GM21360 (cell line): ENCODE measurements at regions not wholly inside any gene's neighbourhood (a gene's known extent, or its start where the extent isn't known, plus 50 kb on each side); places are given as distances from the start of the nearest gene placed in this dataset.

Source experiments
- ATAC-seq: cut with Tn5 transposase; IDR thresholded peaks from one replicate; pipeline ENCODE4 v1.9.1; 2021; ENCODE audit warnings: mild to moderate bottlenecking, moderate library complexity; ENCODE audit not compliant: unreplicated experiment

DNA sequence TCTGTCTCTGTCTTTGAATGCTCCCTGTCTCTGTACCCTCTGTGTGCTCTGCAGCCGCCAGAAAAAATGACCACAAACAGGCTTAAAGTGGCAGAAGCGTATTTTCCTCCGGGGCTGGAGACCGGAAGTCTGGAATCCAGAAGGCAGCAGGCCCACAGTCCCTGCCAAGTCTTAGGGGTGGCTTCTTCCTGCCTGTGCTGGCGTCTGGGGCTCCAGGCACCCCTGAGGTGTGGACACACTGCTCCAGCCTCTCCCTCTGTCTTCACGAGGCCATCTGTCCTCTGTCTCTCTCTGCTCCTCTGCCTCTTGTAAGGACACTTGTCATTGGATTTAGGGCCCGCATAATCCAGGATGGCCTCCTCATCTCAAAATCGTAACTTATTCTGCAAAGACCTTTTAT is 298.4 kb upstream of the IRX4 start:
- no peak for ATAC-seq

GRCh38 chr5:2180456-2180855 is 297.7 kb upstream of the IRX4 start:
- no peak for ATAC-seq

GRCh38 chr5:2179861-2180260 is 297.1 kb upstream of the IRX4 start:
- ATAC-seq: no peak

- ATAC-seq: no peak
Measured at GRCh38 chr5:2178528-2178927, 295.8 kb upstream of the IRX4 start.

GRCh38 chr5:2178071-2178477 is 295.3 kb upstream of the IRX4 start:
- no peak for ATAC-seq

- no peak for ATAC-seq
Measured at GRCh38 chr5:2177244-2177643, 294.5 kb upstream of the IRX4 start.

DNA sequence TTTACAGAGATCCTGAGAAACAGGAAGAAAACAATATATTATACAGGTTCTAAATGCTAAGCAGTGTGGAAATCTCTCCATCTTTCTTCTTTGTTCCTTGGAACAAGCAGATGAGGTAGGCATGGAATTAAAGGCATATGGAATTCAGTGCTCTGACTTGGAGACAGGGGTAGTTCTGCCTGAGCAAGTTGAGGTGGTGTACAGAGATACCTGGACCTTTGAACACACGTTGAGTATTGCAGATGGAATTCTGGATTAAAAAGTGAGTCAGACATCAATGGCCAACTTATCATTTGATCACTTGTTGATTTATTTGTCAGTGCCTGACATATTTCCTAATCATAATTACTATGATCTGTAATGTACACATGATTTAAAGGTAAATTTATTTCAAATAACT is 293.9 kb upstream of the IRX4 start:
- ATAC-seq: no peak

DNA sequence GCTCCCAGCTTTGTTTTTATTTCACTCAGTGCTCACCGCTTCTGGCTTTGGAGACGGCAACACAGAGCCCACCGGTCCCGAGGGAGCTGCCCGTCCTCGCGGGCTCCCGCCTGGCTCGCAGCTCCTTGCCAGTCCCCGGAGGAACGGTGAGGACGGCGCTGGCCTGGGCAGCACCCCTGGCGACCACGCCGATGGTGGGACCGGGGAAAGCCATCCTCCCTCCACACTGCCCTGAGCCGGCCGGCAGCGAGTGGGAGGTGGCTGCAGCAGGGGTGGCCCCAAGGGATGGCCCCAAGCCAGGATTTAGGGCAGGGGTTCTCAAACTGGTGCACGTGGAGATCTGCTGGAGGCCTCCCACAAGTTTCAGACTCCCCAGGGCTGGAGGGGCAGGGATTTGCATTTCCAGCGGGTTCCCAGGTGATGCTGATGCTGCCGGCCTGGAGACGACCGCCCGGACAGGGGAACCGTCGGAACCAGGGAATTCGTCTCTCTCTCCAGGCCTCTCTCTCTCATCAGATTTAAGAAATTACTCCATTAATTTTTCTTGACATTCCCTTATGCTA is 293.2 kb upstream of the IRX4 start:
- ATAC-seq: no peak

DNA sequence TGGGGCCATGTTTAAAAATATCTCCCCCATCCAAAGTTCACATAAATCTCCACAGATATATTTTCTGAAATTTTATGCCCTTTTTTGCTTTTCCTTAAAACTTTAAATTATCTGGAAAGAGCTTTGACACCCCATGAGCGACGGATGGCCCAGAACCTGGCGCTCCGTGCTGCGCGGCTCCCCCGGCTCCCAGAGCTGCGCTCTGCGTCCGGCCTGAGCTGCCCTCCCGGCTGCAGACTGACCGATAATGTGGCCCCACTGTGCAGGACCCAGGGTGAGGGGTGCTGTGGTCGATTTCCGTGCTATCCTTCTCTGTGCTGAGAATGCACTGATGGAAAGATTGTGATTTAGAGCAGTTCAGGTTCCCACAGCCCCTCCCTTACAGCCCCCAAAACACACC is 292.3 kb upstream of the IRX4 start:
- no peak for ATAC-seq

DNA sequence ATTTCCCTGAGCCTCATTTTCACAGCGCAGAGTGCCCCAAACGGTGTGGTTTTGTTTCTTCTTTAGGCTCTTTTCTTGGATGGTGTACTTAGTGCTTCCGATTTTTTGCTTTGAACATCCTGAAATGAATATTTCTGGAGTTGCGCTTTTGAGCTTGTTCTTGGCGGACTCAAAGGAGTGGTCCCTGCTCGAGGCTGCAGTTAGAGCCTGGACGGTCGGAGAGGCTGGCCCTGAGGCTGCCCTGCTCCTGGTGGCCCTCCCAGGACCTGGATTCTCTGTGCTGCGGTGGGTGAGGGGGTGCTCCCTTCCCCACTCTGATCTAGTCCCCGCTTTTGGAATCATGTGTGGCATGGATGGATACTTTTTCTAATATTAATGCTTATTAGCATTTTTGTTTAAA is 291.8 kb upstream of the IRX4 start:
- ATAC-seq: no peak

GRCh38 chr5:2173151-2173834 is 290.6 kb upstream of the IRX4 start:
- no peak for ATAC-seq

DNA sequence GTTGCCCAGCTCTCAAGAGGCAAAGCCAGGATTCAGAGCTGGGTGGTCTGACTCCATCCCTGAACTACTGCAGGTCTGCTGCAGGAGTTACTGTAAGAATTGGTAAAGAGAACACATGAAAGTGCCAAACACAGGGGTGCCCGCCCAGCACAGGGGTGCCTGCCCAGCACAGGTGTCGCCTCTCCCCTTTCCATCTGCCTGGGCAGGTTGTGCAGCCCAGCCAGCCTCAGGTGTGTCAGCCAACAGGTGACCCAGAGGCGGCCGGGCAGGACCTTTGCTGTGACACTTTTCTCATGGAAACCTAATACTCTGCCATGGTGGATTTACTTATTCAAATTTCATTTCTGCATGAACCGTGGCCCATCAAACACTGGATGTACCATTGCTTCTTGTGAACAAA is 289.7 kb upstream of the IRX4 start:
- ATAC-seq: no peak

DNA sequence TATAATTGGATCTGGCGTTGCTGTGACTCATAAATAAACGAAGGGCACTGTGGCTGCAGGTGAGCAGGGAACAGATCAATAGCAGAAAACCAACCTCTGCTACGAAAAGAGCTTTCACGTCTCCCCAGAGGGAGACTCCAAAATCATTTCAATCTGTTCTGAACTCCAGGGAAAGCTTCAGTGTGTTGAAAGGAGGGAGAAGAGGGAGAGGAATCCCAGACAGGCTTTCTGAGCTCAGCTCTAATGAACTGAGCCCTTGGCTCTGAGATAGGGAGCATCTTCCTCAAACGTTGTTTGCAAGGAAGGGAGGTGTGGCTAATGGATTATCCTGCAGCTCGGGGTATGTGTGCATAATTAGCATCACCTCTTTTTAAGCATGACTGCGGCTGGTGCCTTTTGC is 288.0 kb upstream of the IRX4 start:
- no peak for ATAC-seq

GRCh38 chr5:2169850-2170760 is 287.4 kb upstream of the IRX4 start:
- no peak for ATAC-seq

- no peak for ATAC-seq
Measured at GRCh38 chr5:2169430-2169808, 286.7 kb upstream of the IRX4 start.

DNA sequence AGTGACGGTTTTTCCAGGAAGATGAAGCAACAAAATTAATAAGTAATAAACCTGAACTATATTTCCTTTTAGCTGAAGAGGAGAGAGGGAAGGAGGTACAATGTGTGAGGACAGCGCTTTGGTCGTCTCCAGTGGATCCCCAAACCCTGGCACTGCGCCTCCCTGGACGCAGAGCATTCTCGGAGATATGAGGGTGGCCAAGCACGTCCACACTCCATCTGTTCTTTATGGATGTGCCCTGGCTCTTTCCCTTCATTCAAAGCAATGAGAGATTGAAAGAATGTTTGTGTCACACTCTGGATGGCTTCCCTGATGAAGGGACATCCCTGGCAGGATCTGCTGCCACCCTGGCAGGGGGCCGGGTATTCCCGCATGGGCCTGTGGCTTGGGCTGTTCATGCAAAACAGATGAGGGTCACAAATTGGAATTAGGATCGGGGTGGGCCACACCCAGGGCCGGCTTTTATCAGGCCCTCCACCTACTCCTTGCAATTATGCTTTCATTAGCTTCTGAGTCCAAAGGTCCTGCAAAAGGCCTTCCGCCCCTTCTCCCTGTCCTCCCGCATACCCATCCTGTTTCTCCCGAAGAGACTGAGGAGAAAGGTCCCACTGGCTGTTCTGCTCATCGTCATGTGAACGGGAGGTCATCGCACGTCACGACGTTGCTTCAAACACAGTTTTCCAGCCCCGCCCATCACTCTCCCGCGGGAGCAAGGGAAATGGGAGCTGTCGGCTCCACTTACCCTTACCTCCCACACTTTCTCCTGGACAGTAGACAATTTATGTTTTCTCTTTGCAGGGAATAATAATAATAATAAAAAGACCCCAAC is 286.1 kb upstream of the IRX4 start:
- ATAC-seq: no peak

DNA sequence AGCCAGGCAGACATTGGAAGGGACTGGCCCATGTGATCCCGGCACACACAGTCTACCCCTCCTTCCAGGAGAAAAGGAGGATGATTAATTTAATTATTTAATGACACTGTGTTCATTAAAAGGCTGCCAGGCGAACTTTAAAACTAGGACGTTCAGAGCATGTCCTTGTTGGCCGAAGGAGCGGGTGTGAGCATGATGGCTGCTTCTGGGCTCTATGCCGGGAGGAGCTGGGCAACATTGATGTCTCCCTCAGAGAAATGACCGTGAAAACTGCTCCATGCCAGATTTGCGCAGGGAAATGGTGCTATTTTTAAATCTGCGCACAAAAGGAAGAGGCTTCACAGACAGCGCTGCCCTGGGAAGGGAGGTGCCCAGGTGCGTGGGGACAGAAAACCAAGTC is 284.9 kb upstream of the IRX4 start:
- no peak for ATAC-seq

DNA sequence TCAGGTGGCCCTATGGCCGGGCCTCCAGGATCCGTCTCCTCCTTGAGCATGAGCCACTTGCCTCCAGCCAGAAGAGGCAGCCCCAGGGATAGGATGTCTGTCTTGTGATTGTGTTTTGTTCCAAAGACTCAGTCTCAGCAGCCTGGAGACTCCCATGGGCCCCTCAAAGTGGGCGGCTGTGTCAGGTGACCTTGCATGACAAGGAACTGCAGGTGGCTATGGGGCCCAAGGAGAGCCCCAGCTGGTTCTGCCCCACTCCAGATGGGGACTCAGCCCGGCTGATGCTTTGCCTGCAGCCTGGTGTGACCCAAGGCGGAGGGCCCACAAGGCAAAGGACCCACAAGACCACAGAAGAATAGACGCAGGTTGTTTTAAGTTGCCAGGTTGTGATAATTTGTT is 284.3 kb upstream of the IRX4 start:
- no peak for ATAC-seq

GRCh38 chr5:2166306-2166978 is 283.7 kb upstream of the IRX4 start:
- ATAC-seq: no peak

- ATAC-seq: no peak
Measured at GRCh38 chr5:2165615-2166305, 283.0 kb upstream of the IRX4 start.
